ENCODE measurements at regions not wholly inside any gene's neighbourhood (a gene's known extent, or its start where the extent isn't known, plus 50 kb on each side); places are given as distances from the start of the nearest gene placed in this dataset.

DNA sequence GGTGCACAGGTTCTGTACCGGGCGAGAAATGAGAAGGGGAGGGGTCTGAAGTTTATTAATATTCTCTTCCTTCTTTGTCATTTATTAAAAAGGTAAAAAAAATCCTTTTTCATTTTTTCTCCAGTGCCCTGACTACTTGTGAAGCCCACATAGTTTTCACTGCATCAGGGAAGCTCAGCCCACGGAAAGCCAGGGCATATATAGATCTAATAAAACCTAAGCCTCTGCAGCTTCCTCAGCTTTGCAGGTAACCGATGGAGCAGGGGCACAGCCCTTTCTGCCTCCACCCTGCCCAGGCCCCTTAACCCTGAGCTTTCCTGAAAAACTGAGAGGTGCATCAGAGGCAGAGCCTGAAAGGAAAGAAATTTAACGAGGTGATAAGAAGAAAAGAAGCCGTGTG is 140.1 kb downstream of the NXPE2 start:
- Histone ChIP-seq H3K27ac (ENCODE audit: low read depth in 1 of 2, low read length in 2 of 2) (no peak overlapping the region), H3K9ac (ENCODE audit: low read depth in 1 of 2, low read length in 2 of 2) (no peak overlapping the region), H3K36me3 (ENCODE audit: control insufficient read depth in 4 of 4, insufficient read depth in 3 of 4, low read depth in 1 of 4, low read length in 3 of 4) (no peaks in the 10 kb centered on the region), H3K27me3 (ENCODE audit: control insufficient read depth in 4 of 4, insufficient read depth in 4 of 4, low read length in 3 of 4) (peaks cover 0 to 3% (median 0%) of the 10 kb centered on the region in 4 donors), H3K4me3 (ENCODE audit: low read depth in 1 of 3, low read length in 3 of 3) (no peak overlapping the region), H3K4me1 (ENCODE audit: control insufficient read depth in 4 of 4, insufficient read depth in 4 of 4, low read length in 3 of 4) (no peaks in the 10 kb centered on the region), H3K9me3 (ENCODE audit: control insufficient read depth in 4 of 4, low read length in 3 of 4) (no peaks in the 10 kb centered on the region)
- TF ChIP-seq, protein P1, sequence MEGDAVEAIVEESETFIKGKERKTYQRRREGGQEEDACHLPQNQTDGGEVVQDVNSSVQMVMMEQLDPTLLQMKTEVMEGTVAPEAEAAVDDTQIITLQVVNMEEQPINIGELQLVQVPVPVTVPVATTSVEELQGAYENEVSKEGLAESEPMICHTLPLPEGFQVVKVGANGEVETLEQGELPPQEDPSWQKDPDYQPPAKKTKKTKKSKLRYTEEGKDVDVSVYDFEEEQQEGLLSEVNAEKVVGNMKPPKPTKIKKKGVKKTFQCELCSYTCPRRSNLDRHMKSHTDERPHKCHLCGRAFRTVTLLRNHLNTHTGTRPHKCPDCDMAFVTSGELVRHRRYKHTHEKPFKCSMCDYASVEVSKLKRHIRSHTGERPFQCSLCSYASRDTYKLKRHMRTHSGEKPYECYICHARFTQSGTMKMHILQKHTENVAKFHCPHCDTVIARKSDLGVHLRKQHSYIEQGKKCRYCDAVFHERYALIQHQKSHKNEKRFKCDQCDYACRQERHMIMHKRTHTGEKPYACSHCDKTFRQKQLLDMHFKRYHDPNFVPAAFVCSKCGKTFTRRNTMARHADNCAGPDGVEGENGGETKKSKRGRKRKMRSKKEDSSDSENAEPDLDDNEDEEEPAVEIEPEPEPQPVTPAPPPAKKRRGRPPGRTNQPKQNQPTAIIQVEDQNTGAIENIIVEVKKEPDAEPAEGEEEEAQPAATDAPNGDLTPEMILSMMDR (IDR thresholded peaks at IDR 0.05; ENCODE audit: low read depth, low read length, missing input control): no peak
- TF ChIP-seq RAD21 (IDR thresholded peaks at IDR 0.05): no peak
- TF ChIP-seq, protein P2, sequence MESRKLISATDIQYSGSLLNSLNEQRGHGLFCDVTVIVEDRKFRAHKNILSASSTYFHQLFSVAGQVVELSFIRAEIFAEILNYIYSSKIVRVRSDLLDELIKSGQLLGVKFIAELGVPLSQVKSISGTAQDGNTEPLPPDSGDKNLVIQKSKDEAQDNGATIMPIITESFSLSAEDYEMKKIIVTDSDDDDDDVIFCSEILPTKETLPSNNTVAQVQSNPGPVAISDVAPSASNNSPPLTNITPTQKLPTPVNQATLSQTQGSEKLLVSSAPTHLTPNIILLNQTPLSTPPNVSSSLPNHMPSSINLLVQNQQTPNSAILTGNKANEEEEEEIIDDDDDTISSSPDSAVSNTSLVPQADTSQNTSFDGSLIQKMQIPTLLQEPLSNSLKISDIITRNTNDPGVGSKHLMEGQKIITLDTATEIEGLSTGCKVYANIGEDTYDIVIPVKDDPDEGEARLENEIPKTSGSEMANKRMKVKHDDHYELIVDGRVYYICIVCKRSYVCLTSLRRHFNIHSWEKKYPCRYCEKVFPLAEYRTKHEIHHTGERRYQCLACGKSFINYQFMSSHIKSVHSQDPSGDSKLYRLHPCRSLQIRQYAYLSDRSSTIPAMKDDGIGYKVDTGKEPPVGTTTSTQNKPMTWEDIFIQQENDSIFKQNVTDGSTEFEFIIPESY (IDR thresholded peaks at IDR 0.05): no peak
- TF ChIP-seq FOXA2 (IDR thresholded peaks at IDR 0.05): no peak
- TF ChIP-seq, protein P3, sequence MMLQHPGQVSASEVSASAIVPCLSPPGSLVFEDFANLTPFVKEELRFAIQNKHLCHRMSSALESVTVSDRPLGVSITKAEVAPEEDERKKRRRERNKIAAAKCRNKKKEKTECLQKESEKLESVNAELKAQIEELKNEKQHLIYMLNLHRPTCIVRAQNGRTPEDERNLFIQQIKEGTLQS (IDR thresholded peaks at IDR 0.05): no peak
- no peak for TF ChIP-seq NR2F2 (IDR thresholded peaks at IDR 0.05)
- TF ChIP-seq, protein P4, sequence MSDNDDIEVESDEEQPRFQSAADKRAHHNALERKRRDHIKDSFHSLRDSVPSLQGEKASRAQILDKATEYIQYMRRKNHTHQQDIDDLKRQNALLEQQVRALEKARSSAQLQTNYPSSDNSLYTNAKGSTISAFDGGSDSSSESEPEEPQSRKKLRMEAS (IDR thresholded peaks at IDR 0.05): no peak
- no peak for TF ChIP-seq RXRA (IDR thresholded peaks at IDR 0.05)
- TF ChIP-seq TAF1 (conservative IDR thresholded peaks at IDR 0.05): no peak
- TF ChIP-seq YY1 (IDR thresholded peaks at IDR 0.05): no peak
- TF ChIP-seq EGR1 (IDR thresholded peaks at IDR 0.05; ENCODE audit: low read depth in 2 of 2): no peak
- TF ChIP-seq, protein P5, sequence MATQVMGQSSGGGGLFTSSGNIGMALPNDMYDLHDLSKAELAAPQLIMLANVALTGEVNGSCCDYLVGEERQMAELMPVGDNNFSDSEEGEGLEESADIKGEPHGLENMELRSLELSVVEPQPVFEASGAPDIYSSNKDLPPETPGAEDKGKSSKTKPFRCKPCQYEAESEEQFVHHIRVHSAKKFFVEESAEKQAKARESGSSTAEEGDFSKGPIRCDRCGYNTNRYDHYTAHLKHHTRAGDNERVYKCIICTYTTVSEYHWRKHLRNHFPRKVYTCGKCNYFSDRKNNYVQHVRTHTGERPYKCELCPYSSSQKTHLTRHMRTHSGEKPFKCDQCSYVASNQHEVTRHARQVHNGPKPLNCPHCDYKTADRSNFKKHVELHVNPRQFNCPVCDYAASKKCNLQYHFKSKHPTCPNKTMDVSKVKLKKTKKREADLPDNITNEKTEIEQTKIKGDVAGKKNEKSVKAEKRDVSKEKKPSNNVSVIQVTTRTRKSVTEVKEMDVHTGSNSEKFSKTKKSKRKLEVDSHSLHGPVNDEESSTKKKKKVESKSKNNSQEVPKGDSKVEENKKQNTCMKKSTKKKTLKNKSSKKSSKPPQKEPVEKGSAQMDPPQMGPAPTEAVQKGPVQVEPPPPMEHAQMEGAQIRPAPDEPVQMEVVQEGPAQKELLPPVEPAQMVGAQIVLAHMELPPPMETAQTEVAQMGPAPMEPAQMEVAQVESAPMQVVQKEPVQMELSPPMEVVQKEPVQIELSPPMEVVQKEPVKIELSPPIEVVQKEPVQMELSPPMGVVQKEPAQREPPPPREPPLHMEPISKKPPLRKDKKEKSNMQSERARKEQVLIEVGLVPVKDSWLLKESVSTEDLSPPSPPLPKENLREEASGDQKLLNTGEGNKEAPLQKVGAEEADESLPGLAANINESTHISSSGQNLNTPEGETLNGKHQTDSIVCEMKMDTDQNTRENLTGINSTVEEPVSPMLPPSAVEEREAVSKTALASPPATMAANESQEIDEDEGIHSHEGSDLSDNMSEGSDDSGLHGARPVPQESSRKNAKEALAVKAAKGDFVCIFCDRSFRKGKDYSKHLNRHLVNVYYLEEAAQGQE (IDR thresholded peaks at IDR 0.05): no peak
- TF ChIP-seq HNF4G (IDR thresholded peaks at IDR 0.05): no peak
- DNase-seq (ENCODE audit: low spot score): no peak
- 27% methylated on average over 6 of the region's 6 CpGs for WGBS

DNA sequence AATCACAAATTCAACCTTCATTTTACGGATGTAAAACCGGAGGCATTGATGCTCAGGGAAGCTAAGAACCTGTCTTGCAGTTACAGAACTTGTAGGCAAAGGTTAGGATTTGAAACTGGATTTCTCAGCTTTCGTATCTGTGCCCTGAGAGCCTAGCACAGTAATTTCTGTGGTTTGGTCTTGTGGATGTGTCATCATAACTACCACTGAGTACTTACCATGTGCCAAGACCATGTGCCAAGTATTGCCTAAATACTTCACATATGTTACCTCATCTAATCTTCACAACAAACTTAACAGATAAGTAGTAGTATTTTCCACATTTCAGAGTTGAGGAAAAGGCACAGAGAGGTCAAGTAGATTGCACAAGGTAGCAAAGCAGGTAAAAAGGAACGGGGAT is 140.7 kb downstream of the NXPE2 start:
- WGBS: 64% methylated on average over 4 of the region's 4 CpGs
- DNase-seq (ENCODE audit: low spot score): no peak
- Histone ChIP-seq H3K36me3 (ENCODE audit: control insufficient read depth in 4 of 4, insufficient read depth in 3 of 4, low read depth in 1 of 4, low read length in 3 of 4) (no peaks in the 10 kb centered on the region), H3K27me3 (ENCODE audit: control insufficient read depth in 4 of 4, insufficient read depth in 4 of 4, low read length in 3 of 4) (peaks cover 0 to 3% (median under 1%) of the 10 kb centered on the region in 4 donors), H3K4me3 (ENCODE audit: low read depth in 1 of 3, low read length in 3 of 3) (no peak overlapping the region), H3K9ac (ENCODE audit: low read depth in 1 of 2, low read length in 2 of 2) (no peak overlapping the region), H3K4me1 (ENCODE audit: control insufficient read depth in 4 of 4, insufficient read depth in 4 of 4, low read length in 3 of 4) (no peaks in the 10 kb centered on the region), H3K9me3 (ENCODE audit: control insufficient read depth in 4 of 4, low read length in 3 of 4) (no peaks in the 10 kb centered on the region), H3K27ac (ENCODE audit: low read depth in 1 of 2, low read length in 2 of 2) (no peak overlapping the region)
- TF ChIP-seq JUND (IDR thresholded peaks at IDR 0.05) (no peak), HNF4G (IDR thresholded peaks at IDR 0.05) (no peak), RXRA (IDR thresholded peaks at IDR 0.05) (no peak), SP1 (IDR thresholded peaks at IDR 0.05) (no peak), GABPA (IDR thresholded peaks at IDR 0.05 in 1 of 2, conservative IDR thresholded peaks at IDR 0.05 in 1 of 2) (no peak), NR2F2 (IDR thresholded peaks at IDR 0.05) (no peak), TAF1 (conservative IDR thresholded peaks at IDR 0.05) (no peak), YY1 (IDR thresholded peaks at IDR 0.05) (no peak), EGR1 (IDR thresholded peaks at IDR 0.05; ENCODE audit: low read depth in 2 of 2) (no peak), HNF4A (conservative IDR thresholded peaks at IDR 0.05) (no peak), FOXA2 (IDR thresholded peaks at IDR 0.05) (no peak)
- TF ChIP-seq, protein P3 (IDR thresholded peaks at IDR 0.05): no peak
- TF ChIP-seq, protein P2 (IDR thresholded peaks at IDR 0.05): no peak
- TF ChIP-seq, protein P1 (IDR thresholded peaks at IDR 0.05; ENCODE audit: low read depth, low read length, missing input control): no peak
